GM12891 (cell line): ENCODE measurements at regions not wholly inside any gene's neighbourhood (a gene's known extent, or its start where the extent isn't known, plus 50 kb on each side); places are given as distances from the start of the nearest gene placed in this dataset.

Experiments used
- POLR2A ChIP-seq: IDR thresholded peaks from 2 replicates; pipeline ENCODE4 v1.6.1; 2011; ENCODE audit warnings: low read depth, low read length, control low read depth
- SPI1 ChIP-seq: IDR thresholded peaks from 2 replicates; pipeline ENCODE4 v1.6.1; 2011; ENCODE audit warnings: low read depth, low read length, control low read depth
- TAF1 ChIP-seq: IDR thresholded peaks from 2 replicates; pipeline ENCODE4 v1.6.1; 2011; ENCODE audit warnings: low read depth, low read length, control low read depth

GRCh38 chr2:239735829-239736357, 289.2 kb downstream of the NDUFA10 start:
- TF ChIP-seq TAF1: no peak
- TF ChIP-seq POLR2A: no peak
- no peak for TF ChIP-seq SPI1
